Mucosa of rectum (tissue), 2 donors: ENCODE measurements at regions not wholly inside any gene's neighbourhood (a gene's known extent, or its start where the extent isn't known, plus 50 kb on each side); places are given as distances from the start of the nearest gene placed in this dataset.
"Not testable (repeated sequence)": the region's sequence is repeated elsewhere in the genome, so short reads cannot be mapped to it uniquely, and the experiment has no call there.

Source experiments
- H3K27ac ChIP-seq, 2 donors: one replicate each; pipeline ENCODE4 v1.7.0; 2013; ENCODE audit warnings: inconsistent platforms in 2 of 2, low read depth in 2 of 2, low read length in 2 of 2
- H3K27me3 ChIP-seq, 2 donors: one replicate each; pipeline ENCODE4 v1.7.0; 2013; ENCODE audit warnings: low read length in 2 of 2; ENCODE audit not compliant: control insufficient read depth in 2 of 2, insufficient read depth in 2 of 2
- H3K36me3 ChIP-seq, 2 donors: one replicate each; pipeline ENCODE4 v1.7.0; 2013; ENCODE audit warnings: low read length in 2 of 2; ENCODE audit not compliant: control insufficient read depth in 2 of 2, insufficient read depth in 2 of 2
- H3K4me1 ChIP-seq, 2 donors: one replicate each; pipeline ENCODE4 v1.7.0; 2013; ENCODE audit warnings: low read length in 2 of 2, mild to moderate bottlenecking in 1 of 2; ENCODE audit not compliant: control insufficient read depth in 2 of 2, insufficient read depth in 2 of 2
- H3K4me3 ChIP-seq, 2 donors: one replicate each; pipeline ENCODE4 v1.7.0; 2013; ENCODE audit warnings: low read length in 2 of 2
- H3K9ac ChIP-seq, 2 donors: one replicate each; pipeline ENCODE4 v1.7.0; 2013; ENCODE audit warnings: low read length in 2 of 2, low read depth in 1 of 2, mild to moderate bottlenecking in 1 of 2
- H3K9me3 ChIP-seq, 2 donors: one replicate each; pipeline ENCODE4 v1.7.0; 2013; ENCODE audit warnings: low read length in 2 of 2; ENCODE audit not compliant: control insufficient read depth in 2 of 2
- donor health status: healthy.
- donor health status: Normal muscosa, but diverticular disease.

DNA sequence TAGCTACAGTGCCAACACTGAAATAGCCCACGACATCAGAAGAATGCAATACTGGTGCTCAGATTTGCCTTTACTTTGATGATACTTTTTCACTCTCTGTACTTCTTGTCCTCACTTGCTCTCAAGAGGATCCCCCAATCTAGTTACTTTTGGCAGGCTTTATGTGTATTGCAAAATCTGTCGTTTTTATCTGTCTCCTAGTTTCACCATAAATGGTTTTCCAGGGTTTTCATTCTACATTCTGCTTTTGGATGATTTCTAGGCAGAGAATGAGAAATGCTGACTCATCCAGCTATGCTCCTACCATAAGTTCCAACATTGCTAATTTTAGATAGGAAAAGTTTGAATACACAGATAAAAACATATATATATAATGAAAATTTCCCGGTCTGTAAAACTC lies 659.5 kb upstream of the NRG3 start:
- H3K9ac ChIP-seq = no peak overlapping the region

DNA sequence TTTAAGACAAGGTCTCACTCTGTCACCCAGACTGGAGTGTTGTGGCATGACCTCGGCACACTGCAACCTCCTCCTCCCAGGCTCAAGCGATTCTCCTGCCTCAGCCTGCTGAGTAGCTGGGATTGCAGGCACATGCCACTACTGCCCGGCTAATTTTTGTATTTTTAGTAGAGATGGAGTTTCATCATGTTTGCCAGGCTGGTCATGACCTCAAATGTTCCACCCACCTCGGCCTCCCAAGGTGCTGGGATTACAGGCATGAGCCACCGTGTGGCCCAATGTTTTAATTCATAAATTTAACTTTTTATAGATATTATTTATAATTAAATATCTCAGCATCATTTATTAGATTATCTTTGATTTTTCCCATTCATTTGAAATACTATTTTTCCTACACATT lies 658.0 kb upstream of the NRG3 start:
- no peaks in the 10 kb centered on the region for H3K36me3 ChIP-seq
- H3K27ac ChIP-seq = no peak overlapping the region
- no peaks in the 10 kb centered on the region for H3K4me1 ChIP-seq
- H3K27me3 ChIP-seq = no peaks in the 10 kb centered on the region
- no peak overlapping the region for H3K4me3 ChIP-seq
- H3K9me3 ChIP-seq = no peaks in the 10 kb centered on the region
- no peak overlapping the region for H3K9ac ChIP-seq

More for the DNA sequence above, 659.5 kb upstream of the NRG3 start:
- H3K9me3 ChIP-seq = no peaks in the 10 kb centered on the region
- no peaks in the 10 kb centered on the region for H3K27me3 ChIP-seq
- H3K4me1 ChIP-seq = no peaks in the 10 kb centered on the region
- H3K36me3 ChIP-seq = no peaks in the 10 kb centered on the region
- H3K27ac ChIP-seq = no peak overlapping the region
- H3K4me3 ChIP-seq = no peak overlapping the region

- no peaks in the 10 kb centered on the region for H3K36me3 ChIP-seq
- no peak overlapping the region for H3K9ac ChIP-seq
- H3K9me3 ChIP-seq = no peaks in the 10 kb centered on the region
- no peak overlapping the region for H3K4me3 ChIP-seq
- H3K27ac ChIP-seq = no peak overlapping the region
- H3K4me1 ChIP-seq = no peaks in the 10 kb centered on the region
- no peaks in the 10 kb centered on the region for H3K27me3 ChIP-seq
Observed at GRCh38 chr10:81218307-81218706, 656.7 kb upstream of the NRG3 start.

DNA sequence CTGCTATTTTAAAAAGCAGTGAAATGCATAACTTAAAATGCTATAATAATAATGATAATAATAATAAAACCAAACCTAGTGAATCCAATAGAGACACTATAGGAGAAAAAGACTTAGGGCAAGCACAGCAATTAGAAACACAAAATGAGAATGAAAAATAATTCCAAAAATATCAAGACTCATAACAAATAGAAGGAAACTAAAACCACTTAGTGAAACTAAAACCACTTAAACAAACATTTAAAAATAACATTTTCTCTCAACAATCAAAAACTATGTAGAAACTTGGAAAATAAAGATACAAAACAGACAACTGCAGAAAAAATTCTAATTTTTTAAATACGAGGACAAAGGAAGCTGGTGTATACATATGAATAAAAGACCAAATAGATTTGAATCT lies 655.2 kb upstream of the NRG3 start:
- H3K36me3 ChIP-seq = no peaks in the 10 kb centered on the region
- H3K4me1 ChIP-seq = no peaks in the 10 kb centered on the region
- no peaks in the 10 kb centered on the region for H3K9me3 ChIP-seq
- no peak overlapping the region for H3K9ac ChIP-seq
- H3K27me3 ChIP-seq = no peaks in the 10 kb centered on the region
- H3K4me3 ChIP-seq = no peak overlapping the region
- no peak overlapping the region for H3K27ac ChIP-seq

DNA sequence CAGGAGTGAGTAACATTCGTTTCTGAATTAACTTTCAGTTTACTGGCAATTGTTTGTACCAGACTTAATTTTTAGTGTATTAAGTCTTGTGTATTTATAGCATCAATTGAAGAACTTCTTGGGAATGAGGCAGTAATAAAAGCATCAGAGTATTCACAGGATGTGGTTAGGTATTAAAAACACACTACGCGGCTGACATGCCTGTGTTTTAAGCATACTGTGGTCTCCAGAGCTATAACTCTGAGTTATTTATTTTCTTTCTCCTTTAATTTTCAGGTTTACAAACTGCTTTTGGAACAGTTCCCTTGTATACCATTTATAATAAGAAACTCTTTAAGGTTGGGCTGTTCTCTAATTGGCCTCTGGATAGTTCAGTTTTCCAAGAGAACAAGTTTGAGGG lies 626.1 kb upstream of the NRG3 start:
- no peaks in the 10 kb centered on the region for H3K9me3 ChIP-seq
- no peak overlapping the region for H3K9ac ChIP-seq
- no peaks in the 10 kb centered on the region for H3K36me3 ChIP-seq
- no peak overlapping the region for H3K27ac ChIP-seq
- no peaks in the 10 kb centered on the region for H3K27me3 ChIP-seq
- H3K4me3 ChIP-seq = no peak overlapping the region
- H3K4me1 ChIP-seq = no peaks in the 10 kb centered on the region

DNA sequence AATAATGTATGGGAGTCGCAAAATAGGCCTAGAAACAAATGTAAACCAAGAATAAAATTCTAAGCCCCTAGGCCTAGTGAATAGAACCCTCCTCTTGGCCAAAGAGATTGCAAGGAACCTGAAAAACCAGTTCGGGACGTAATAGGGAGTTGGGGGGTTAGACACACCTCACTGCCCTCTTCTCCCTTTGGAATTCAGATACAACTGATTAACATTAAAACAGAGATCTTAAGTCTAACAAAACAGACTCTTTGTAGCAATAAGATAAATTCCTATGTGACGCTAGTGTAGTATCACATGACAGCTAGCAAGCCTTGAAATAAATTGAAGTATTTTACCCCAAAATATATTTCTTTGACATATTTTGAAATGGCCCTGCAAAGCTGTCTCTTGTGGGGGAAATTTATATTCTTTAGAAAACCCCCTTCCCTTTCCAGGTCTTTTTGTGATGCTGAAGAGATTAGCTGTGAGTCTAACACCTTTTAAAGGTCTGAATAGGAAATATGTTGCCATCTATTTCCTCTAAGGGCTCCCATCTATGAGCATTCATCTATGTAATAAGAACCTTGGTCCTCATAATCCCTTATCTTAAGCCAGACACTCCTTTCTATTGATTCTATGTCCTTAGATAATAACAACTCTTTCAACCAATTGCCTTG lies 623.4 kb upstream of the NRG3 start:
- Histone ChIP-seq H3K9ac (no peak overlapping the region), H3K4me3 (no peak overlapping the region), H3K4me1 (no peaks in the 10 kb centered on the region), H3K9me3 (no peaks in the 10 kb centered on the region), H3K36me3 (no peaks in the 10 kb centered on the region), H3K27ac (no peak overlapping the region), H3K27me3 (no peaks in the 10 kb centered on the region)

DNA sequence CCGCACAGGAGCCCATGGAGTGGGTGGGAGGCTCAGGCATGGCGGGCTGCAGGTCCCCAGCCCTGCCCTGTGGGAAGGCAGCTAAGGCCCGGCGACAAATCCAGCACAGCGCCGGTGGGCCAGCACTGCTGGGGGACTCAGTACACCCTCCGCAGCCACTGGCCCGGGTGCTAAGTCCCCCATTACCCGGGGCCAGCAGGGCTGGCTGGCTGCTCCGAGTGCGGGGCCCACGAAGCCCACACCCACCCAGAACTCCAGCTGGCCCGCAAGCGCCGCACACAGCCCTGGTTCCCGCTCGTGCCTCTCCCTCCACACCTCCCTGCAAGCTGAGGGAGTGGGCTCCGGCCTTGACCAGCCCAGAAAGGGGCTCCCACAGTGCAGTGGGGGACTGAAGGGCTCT lies 610.0 kb upstream of the NRG3 start:
- not testable (repeated sequence) for H3K27me3 ChIP-seq, H3K27ac ChIP-seq, H3K9ac ChIP-seq, H3K9me3 ChIP-seq, H3K4me3 ChIP-seq, H3K4me1 ChIP-seq, H3K36me3 ChIP-seq

GRCh38 chr10:81270051-81270450 lies 604.9 kb upstream of the NRG3 start:
- no peaks in the 10 kb centered on the region for H3K36me3 ChIP-seq
- H3K9me3 ChIP-seq = peaks cover 0 to 2% of the 10 kb centered on the region in 2 donors
- H3K27ac ChIP-seq = no peak overlapping the region
- no peaks in the 10 kb centered on the region for H3K27me3 ChIP-seq
- no peaks in the 10 kb centered on the region for H3K4me1 ChIP-seq
- H3K9ac ChIP-seq = no peak overlapping the region
- no peak overlapping the region for H3K4me3 ChIP-seq

GRCh38 chr10:81280497-81281479 lies 594.2 kb upstream of the NRG3 start:
- no peak overlapping the region for H3K9ac ChIP-seq
- H3K9me3 ChIP-seq = no peaks in the 10 kb centered on the region
- no peak overlapping the region for H3K27ac ChIP-seq
- H3K4me1 ChIP-seq = no peaks in the 10 kb centered on the region
- no peak overlapping the region for H3K4me3 ChIP-seq
- H3K36me3 ChIP-seq = no peaks in the 10 kb centered on the region
- H3K27me3 ChIP-seq = no peaks in the 10 kb centered on the region

DNA sequence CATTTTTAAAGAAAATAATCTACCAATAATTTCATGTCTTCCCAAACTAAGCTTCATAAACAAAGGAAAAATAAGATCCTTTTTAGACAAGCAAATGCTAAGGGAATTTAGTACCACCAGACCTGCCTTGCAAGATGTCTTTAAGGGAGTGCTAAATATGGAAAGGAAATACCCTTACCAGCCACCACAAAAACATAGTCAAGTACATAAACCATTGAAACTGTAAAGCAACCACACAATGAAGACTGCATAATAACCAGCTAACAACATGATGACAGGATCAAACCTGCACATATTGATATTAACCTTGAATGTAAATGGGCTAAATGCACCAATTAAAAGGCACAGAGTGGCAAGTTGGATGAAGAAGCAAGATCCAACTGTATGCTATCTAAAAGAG lies 586.5 kb upstream of the NRG3 start:
- H3K27me3 ChIP-seq = no peaks in the 10 kb centered on the region
- H3K4me3 ChIP-seq = no peak overlapping the region
- no peaks in the 10 kb centered on the region for H3K4me1 ChIP-seq
- no peaks in the 10 kb centered on the region for H3K9me3 ChIP-seq
- no peaks in the 10 kb centered on the region for H3K36me3 ChIP-seq
- H3K9ac ChIP-seq = no peak overlapping the region
- no peak overlapping the region for H3K27ac ChIP-seq
